ENCODE measurements at regions not wholly inside any gene's neighbourhood (a gene's known extent, or its start where the extent isn't known, plus 50 kb on each side); places are given as distances from the start of the nearest gene placed in this dataset.

GRCh38 chr5:119743927-119744326 lies 114.6 kb downstream of the FAM170A start:
- TF ChIP-seq GABPA (IDR thresholded peaks at IDR 0.05; ENCODE audit: low read depth) (no peak), EP300 (IDR thresholded peaks at IDR 0.05; ENCODE audit: borderline replicate concordance in 1 of 2, low read depth in 1 of 2, low read length in 1 of 2) (no peak), RXRA (IDR thresholded peaks at IDR 0.05; ENCODE audit: borderline replicate concordance, low read depth) (no peak), YY1 (IDR thresholded peaks at IDR 0.05; ENCODE audit: low read depth) (no peak)
- TF ChIP-seq, protein P1, sequence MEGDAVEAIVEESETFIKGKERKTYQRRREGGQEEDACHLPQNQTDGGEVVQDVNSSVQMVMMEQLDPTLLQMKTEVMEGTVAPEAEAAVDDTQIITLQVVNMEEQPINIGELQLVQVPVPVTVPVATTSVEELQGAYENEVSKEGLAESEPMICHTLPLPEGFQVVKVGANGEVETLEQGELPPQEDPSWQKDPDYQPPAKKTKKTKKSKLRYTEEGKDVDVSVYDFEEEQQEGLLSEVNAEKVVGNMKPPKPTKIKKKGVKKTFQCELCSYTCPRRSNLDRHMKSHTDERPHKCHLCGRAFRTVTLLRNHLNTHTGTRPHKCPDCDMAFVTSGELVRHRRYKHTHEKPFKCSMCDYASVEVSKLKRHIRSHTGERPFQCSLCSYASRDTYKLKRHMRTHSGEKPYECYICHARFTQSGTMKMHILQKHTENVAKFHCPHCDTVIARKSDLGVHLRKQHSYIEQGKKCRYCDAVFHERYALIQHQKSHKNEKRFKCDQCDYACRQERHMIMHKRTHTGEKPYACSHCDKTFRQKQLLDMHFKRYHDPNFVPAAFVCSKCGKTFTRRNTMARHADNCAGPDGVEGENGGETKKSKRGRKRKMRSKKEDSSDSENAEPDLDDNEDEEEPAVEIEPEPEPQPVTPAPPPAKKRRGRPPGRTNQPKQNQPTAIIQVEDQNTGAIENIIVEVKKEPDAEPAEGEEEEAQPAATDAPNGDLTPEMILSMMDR (IDR thresholded peaks at IDR 0.05) = peak; percentile 46; the same call in 1 of the 2 replicates
